Germinal center (tissue), 1 donor: ENCODE measurements at regions not wholly inside any gene's neighbourhood (a gene's known extent, or its start where the extent isn't known, plus 50 kb on each side); places are given as distances from the start of the nearest gene placed in this dataset.

Experiments
- DNase-seq: peaks from one replicate; pipeline ENCODE4 v3.0.0; 2012; ENCODE audit warnings: mixed read lengths, low spot score

- DNase-seq: no peak
Observed at GRCh38 chr4:19722404-19722803, 529.3 kb upstream of the SLIT2 start.

DNA sequence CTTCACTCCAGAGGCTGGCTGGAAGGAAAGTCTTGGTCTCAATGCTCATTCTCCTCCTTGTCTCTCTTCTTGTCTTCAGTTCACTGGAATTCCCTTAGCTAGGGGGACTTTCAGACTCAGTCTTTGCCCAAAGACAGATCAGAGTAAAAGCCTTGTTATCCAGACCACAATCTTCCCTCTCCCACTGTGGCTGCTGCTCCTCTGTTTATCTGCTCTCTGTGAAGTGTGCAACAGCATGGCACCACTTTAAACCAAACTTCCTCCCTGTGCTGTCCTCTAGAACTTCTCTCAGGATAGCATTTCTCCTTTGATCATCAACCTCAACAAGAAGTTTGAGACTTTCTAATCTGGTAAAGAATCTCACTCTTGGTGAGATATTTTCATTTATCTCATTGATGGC is 530.1 kb upstream of the SLIT2 start:
- no peak for DNase-seq

DNA sequence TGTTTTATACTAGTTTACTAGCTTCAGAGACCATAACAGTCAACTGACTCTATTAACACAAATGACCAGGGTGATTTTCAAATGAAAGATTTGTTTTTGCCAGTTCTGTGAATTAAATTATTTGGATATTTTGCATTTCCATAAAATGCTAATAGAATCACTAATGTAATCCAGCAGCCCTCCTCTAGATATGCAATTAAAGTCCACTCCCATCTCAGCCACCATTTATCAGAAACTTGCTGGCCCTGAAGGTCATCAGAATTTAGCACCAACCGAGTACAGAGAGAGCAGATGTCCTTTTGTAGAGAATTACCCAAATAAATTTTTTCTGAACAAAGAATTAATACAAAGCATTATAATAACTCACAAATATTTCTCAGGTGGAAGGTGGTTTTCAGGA is 531.1 kb upstream of the SLIT2 start:
- no peak for DNase-seq

- no peak for DNase-seq
Observed at GRCh38 chr4:19720190-19720589, 531.5 kb upstream of the SLIT2 start.

- no peak for DNase-seq
Observed at GRCh38 chr4:19711871-19712270, 539.8 kb upstream of the SLIT2 start.

GRCh38 chr4:19707876-19708275 is 543.8 kb upstream of the SLIT2 start:
- no peak for DNase-seq

DNA sequence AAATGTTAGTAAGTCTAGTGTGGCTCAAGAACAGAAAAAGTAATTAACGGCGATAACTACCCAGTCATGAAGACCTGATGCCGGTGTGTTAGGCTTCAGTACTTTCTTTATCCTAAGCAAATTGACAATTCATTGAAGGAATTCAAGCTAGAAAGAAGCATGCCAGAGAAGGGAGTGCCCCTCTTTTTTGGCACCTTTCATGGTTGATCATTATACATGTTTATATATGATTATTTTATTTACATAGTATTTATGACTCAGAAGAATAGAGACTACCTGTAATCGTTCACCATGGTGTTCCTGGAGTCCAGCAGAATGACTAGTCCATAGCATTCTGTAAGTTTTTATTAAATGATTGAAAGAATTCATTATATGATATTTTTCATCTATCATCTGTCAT is 548.3 kb upstream of the SLIT2 start:
- DNase-seq: no peak

- no peak for DNase-seq
Observed at GRCh38 chr4:19700992-19701391, 550.7 kb upstream of the SLIT2 start.

GRCh38 chr4:19698961-19699360 is 552.7 kb upstream of the SLIT2 start:
- no peak for DNase-seq

DNA sequence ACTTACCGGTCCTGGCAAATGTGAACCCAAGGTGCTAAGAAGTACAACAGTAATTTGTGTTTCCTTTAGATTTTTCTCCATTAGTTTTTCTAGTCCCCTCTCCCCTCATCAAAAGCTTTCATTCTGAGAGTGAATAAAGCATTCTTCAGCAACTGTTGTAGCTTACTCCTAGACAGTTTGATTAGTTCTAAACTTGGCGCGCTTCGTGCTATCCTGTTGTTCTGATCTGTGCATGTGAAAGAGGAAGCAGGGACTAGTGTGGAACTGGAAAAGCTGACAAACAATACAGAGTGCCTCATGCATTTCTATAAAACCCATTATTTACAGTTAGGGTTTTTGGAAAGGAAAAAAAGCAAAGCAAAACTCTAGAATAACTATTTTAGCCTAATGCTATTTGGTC is 556.9 kb upstream of the SLIT2 start:
- no peak for DNase-seq

GRCh38 chr4:19693936-19694570 is 557.7 kb upstream of the SLIT2 start:
- DNase-seq: no peak

GRCh38 chr4:19689511-19689910 is 562.2 kb upstream of the SLIT2 start:
- DNase-seq: no peak

DNA sequence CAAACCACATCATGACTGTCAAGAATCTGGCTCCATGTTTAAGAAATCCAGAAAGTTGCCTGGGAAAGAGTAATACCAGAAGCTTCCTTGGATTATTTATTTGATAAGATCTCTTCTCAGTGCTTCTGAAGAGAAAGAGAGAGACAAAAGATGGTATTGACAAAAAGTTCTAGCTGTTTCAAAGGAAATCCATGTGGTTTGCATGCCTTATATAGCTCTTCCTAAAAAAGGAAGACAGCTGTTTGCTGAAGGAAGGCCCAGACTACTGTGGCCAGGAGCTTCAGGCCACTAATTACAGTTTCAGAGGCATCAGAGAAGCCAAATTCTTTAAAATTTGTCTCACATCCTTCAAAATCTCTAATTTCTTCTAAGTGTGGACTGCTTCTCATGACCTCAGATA is 565.2 kb upstream of the SLIT2 start:
- no peak for DNase-seq

GRCh38 chr4:19684084-19684483 is 567.6 kb upstream of the SLIT2 start:
- no peak for DNase-seq

DNA sequence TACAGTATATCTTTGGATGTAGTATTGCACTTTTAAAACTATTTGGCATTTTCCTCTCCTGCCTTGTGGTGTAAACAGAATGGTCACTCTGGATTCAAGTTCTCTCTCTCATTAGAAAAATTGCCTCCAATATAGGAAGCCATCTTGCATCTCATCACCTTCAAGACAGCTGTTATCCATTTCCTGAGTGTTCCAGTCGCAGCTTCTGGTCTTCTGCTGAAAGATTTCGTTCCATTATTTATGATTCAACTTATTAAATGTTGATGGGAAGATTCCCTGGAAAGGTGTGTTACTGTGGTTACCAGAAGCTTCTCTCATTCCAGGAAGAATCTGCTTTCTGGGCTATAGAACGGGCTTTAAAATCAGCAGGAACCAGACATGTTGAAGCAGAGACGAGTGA is 568.3 kb upstream of the SLIT2 start:
- no peak for DNase-seq

DNA sequence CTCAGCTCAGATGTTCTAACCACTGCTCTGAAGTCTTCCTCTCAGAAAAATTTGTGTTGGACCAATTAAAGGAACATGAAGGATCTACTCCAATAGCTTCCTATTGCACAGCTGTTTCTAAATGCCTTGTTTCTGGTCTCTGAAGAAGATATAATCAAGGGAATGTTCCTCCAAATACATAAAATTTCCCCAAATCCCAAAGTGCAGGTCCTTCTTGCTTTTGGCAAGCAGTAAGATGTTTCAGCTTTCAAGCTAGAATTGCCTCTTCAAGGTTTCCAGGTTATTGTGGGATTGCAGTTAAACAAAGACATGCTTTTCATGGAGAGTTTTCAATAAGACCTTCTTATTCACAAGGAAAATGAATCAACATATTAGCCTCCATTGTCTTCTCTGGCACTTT is 574.5 kb upstream of the SLIT2 start:
- DNase-seq: no peak

DNA sequence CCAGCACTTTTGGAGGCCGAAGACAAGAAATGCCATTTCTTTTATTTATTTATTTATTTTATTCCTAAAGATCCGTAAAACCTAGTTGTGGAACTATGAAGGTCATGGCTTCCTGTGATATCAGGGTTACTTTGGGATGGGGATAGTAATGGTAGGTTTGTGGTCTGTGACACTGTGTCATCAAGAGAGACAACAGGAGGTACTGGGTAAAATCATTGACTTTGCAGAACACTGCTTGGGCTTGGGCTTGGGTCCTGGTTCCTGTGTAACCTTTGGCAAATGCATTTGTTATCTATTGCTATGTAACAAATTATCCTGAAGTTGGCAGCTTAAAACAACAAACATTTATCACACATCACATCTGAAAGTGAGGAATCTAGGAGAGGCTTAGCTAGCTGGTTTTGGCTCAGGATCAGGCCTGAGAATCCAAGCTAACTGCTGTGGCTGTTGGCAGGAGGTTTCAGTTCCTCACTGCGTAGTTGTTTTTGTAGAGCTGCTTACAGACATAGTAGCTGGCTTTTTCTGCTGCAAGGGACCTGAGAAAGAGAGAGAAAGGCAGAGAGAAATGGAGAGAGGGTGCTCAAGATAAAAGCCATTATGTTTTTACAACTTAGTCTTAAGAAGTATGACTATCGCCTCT is 576.4 kb upstream of the SLIT2 start:
- no peak for DNase-seq

- no peak for DNase-seq
Observed at GRCh38 chr4:19659101-19659500, 592.6 kb upstream of the SLIT2 start.

DNA sequence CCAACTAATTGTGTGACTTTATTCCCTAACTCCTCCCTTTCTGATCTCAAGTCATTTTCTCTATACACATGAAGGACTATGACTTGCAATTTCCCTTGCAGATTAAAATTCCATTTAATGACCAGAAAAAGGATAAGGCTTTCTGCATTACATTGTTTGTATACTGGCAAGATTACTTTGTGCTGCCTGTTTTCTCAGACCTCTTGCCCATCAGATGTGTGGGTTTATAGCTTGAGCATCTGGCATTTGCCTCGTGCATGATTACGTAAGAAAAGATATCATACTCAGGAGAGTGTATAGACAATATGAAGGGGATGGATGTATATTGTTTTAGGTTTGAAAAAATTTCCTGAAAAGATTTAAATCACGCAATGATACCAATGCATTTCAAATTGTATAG is 593.8 kb upstream of the SLIT2 start:
- DNase-seq: no peak

DNA sequence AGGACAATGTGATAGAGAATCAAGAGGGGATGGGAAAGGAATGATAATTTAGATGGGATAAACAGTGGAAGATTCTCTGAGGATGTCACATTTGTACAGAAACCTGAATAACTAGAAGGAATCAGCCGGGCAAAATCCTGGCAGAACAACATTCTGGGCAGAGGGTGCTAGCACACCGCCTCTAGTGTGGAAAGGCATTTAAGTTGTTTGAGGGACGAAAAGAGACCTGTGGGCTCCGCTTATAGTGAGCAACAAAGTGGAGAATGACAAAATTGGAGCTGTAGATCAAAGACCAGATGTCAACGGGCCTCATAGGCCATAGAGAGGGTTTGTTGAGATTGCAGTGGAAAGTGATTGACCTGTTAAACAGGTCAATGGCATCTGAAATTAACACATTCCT is 596.0 kb upstream of the SLIT2 start:
- no peak for DNase-seq

DNA sequence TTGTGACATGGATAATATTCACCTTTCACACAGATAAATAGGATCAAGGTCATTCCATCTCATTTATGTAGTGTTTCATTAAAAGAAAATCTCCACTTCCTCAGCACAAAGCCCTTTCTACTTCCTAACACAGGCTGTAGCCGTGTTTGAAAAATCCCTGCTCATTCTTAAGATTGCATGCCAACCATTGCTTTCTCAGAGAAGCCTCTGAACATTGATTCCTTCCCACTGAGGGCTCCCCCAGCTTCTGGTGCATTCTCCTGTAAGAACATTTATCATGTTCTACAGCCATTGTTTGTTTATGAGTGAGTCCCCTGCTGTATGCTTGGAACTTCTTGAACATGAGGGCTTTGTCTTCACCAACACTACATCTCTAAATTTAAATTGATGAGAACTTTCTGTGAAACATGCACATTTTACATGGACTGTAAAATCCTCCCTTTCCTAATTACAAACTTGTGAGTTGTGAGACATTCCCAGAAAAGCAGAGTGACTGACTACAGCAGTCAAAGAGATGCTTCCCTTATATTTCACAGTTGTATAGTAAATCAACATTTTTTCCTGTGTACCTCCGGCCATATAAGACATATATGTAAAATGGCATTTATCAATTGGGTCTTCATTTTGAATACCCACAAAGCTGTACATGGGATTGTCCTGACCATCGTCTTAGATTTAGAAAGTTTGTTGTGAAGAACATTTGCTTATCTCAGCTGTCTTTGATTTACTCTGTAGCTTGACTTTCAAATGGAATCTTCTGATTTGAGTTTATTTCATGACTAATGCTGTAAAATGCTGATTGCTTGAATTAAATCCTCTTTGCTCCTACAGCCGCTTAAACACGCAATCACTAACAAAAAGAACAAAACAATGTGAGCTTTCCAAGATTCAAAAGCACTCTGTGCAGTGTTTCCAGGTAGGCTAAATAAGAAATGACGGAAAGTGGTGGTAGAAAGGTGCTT is 600.5 kb upstream of the SLIT2 start:
- no peak for DNase-seq

GRCh38 chr4:19645589-19645988 is 606.1 kb upstream of the SLIT2 start:
- DNase-seq: no peak

DNA sequence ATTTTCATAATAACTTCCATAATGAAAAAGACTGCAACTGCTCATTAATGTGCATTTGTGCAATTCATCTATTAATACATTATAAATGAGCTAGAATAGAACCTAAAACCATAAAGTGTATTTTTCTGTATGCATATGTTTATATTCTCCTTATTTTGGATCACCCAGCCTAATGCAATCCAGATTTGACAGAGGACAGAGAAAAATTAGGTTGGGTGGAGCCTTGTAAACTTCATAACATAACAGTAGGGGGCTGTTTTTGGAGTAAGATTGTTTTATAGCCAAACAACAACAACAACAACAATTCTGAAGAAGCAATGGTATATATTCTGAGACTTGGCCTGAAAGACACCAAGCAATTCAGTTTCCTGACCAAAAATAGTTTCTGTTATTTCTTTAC is 615.3 kb upstream of the SLIT2 start:
- DNase-seq: no peak
